K562 (cell line): ENCODE measurements at regions not wholly inside any gene's neighbourhood (a gene's known extent, or its start where the extent isn't known, plus 50 kb on each side); places are given as distances from the start of the nearest gene placed in this dataset.

ENCODE experiments used
- KAT8 ChIP-seq: fragments of 450-650 bp; IDR thresholded peaks from 2 replicates; pipeline ENCODE4 v1.6.1; 2016; ENCODE audit warnings: low read depth, mild to moderate bottlenecking
- MTA2 ChIP-seq: fragments of 450-650 bp; IDR thresholded peaks from 2 replicates; pipeline ENCODE4 v1.6.1; 2016; ENCODE audit warnings: low read depth
- NFRKB ChIP-seq: fragments of 450-650 bp; IDR thresholded peaks from 2 replicates; pipeline ENCODE4 v1.6.1; 2016; ENCODE audit warnings: low read depth
- NRF1 ChIP-seq, 2 experiments: fragments of 450-650 bp; IDR thresholded peaks in 1 of 2; conservative IDR thresholded peaks in 1 of 2; 2 replicates each; pipeline ENCODE4 v1.6.1; 2014; ENCODE audit warnings: mild to moderate bottlenecking in 2 of 2
- RAD21 ChIP-seq, 2 experiments: fragments of 250-450 bp in 1 of 2; fragments of 450-650 bp in 1 of 2; sonication (Bioruptor Pico) in 1 of 2; formaldehyde crosslinking in 1 of 2; IDR thresholded peaks in 1 of 2; conservative IDR thresholded peaks in 1 of 2; 2 replicates each; pipeline versions ENCODE4 v1.4.0 to v1.8.0; 2020 to 2022; ENCODE audit warnings: mild to moderate bottlenecking in 2 of 2, moderate library complexity in 1 of 2
- RBM15 ChIP-seq: fragments of 200-400 bp; formaldehyde crosslinking; IDR thresholded peaks from 2 replicates; pipeline ENCODE4 v1.6.1; 2018; ENCODE audit warnings: mild to moderate bottlenecking, low read length, moderate library complexity; ENCODE audit not compliant: insufficient read depth
- ZNF143 ChIP-seq: sonication (generic); formaldehyde crosslinking; IDR thresholded peaks from 2 replicates; pipeline ENCODE4 v1.9.0; 2022; ENCODE audit warnings: mild to moderate bottlenecking, missing genetic modification reagents
- ZNF277 ChIP-seq: fragments of 250-450 bp; sonication (Bioruptor Pico); IDR thresholded peaks from 2 replicates; pipeline ENCODE4 v1.8.0; 2022; ENCODE audit warnings: inconsistent platforms, mild to moderate bottlenecking, moderate library complexity, borderline replicate concordance
- ZNF592 ChIP-seq: fragments of 450-650 bp; IDR thresholded peaks from 2 replicates; pipeline ENCODE4 v1.6.1; 2017; ENCODE audit warnings: antibody characterized with exemption, mild to moderate bottlenecking
- TF ChIP-seq, protein P1 (sequence below), 3 experiments: fragments of 200-800 bp in 1 of 3; fragments of 250-450 bp in 1 of 3; fragments of 450-650 bp in 1 of 3; sonication (Bioruptor Pico) in 1 of 3; sonication (Bioruptor generic) in 1 of 3; formaldehyde crosslinking in 1 of 3; IDR thresholded peaks; 2 replicates each; pipeline versions ENCODE4 v1.6.1 to v1.8.0; 2016 to 2022; ENCODE audit warnings: mild to moderate bottlenecking in 2 of 3, missing genetic modification characterization in 2 of 3, missing compliant biosample characterization in 1 of 3, moderate library complexity in 1 of 3
- TF ChIP-seq, protein P2 (sequence below): fragments of 450-650 bp; formaldehyde crosslinking; IDR thresholded peaks from 2 replicates; pipeline ENCODE4 v1.4.0; 2020; ENCODE audit warnings: mild to moderate bottlenecking
- TF ChIP-seq, protein P3 (sequence below): sonication (generic); formaldehyde crosslinking; IDR thresholded peaks from 2 replicates; pipeline ENCODE4 v1.8.1; 2022; ENCODE audit warnings: missing genetic modification reagents
- TF ChIP-seq, protein P4 (sequence below): fragments of 250-450 bp; sonication (Bioruptor Pico); IDR thresholded peaks from 2 replicates; pipeline ENCODE4 v1.4.0; 2020; ENCODE audit warnings: mild to moderate bottlenecking, moderate library complexity, borderline replicate concordance

- TF ChIP-seq, protein P1, sequence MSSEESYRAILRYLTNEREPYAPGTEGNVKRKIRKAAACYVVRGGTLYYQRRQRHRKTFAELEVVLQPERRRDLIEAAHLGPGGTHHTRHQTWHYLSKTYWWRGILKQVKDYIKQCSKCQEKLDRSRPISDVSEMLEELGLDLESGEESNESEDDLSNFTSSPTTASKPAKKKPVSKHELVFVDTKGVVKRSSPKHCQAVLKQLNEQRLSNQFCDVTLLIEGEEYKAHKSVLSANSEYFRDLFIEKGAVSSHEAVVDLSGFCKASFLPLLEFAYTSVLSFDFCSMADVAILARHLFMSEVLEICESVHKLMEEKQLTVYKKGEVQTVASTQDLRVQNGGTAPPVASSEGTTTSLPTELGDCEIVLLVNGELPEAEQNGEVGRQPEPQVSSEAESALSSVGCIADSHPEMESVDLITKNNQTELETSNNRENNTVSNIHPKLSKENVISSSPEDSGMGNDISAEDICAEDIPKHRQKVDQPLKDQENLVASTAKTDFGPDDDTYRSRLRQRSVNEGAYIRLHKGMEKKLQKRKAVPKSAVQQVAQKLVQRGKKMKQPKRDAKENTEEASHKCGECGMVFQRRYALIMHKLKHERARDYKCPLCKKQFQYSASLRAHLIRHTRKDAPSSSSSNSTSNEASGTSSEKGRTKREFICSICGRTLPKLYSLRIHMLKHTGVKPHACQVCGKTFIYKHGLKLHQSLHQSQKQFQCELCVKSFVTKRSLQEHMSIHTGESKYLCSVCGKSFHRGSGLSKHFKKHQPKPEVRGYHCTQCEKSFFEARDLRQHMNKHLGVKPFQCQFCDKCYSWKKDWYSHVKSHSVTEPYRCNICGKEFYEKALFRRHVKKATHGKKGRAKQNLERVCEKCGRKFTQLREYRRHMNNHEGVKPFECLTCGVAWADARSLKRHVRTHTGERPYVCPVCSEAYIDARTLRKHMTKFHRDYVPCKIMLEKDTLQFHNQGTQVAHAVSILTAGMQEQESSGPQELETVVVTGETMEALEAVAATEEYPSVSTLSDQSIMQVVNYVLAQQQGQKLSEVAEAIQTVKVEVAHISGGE (CRISPR knock-in tag; IDR thresholded peaks at IDR 0.05): no peak
- TF ChIP-seq RBM15: no peak
- TF ChIP-seq ZNF277 (CRISPR knock-in tag): no peak
- TF ChIP-seq, protein P2, sequence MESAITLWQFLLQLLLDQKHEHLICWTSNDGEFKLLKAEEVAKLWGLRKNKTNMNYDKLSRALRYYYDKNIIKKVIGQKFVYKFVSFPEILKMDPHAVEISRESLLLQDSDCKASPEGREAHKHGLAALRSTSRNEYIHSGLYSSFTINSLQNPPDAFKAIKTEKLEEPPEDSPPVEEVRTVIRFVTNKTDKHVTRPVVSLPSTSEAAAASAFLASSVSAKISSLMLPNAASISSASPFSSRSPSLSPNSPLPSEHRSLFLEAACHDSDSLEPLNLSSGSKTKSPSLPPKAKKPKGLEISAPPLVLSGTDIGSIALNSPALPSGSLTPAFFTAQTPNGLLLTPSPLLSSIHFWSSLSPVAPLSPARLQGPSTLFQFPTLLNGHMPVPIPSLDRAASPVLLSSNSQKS: no peak
- no peak for TF ChIP-seq ZNF592
- TF ChIP-seq RAD21 (CRISPR knock-in tag; conservative IDR thresholded peaks at IDR 0.05 in 1 of 2, IDR thresholded peaks at IDR 0.05 in 1 of 2): no peak
- TF ChIP-seq MTA2: no peak
- TF ChIP-seq, protein P3, sequence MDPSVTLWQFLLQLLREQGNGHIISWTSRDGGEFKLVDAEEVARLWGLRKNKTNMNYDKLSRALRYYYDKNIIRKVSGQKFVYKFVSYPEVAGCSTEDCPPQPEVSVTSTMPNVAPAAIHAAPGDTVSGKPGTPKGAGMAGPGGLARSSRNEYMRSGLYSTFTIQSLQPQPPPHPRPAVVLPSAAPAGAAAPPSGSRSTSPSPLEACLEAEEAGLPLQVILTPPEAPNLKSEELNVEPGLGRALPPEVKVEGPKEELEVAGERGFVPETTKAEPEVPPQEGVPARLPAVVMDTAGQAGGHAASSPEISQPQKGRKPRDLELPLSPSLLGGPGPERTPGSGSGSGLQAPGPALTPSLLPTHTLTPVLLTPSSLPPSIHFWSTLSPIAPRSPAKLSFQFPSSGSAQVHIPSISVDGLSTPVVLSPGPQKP: no peak
- no peak for TF ChIP-seq NRF1 (conservative IDR thresholded peaks at IDR 0.05 in 1 of 2, IDR thresholded peaks at IDR 0.05 in 1 of 2)
- TF ChIP-seq NFRKB: no peak
- no peak for TF ChIP-seq ZNF143 (CRISPR knock-in tag)
- TF ChIP-seq KAT8: no peak
- TF ChIP-seq, protein P4, sequence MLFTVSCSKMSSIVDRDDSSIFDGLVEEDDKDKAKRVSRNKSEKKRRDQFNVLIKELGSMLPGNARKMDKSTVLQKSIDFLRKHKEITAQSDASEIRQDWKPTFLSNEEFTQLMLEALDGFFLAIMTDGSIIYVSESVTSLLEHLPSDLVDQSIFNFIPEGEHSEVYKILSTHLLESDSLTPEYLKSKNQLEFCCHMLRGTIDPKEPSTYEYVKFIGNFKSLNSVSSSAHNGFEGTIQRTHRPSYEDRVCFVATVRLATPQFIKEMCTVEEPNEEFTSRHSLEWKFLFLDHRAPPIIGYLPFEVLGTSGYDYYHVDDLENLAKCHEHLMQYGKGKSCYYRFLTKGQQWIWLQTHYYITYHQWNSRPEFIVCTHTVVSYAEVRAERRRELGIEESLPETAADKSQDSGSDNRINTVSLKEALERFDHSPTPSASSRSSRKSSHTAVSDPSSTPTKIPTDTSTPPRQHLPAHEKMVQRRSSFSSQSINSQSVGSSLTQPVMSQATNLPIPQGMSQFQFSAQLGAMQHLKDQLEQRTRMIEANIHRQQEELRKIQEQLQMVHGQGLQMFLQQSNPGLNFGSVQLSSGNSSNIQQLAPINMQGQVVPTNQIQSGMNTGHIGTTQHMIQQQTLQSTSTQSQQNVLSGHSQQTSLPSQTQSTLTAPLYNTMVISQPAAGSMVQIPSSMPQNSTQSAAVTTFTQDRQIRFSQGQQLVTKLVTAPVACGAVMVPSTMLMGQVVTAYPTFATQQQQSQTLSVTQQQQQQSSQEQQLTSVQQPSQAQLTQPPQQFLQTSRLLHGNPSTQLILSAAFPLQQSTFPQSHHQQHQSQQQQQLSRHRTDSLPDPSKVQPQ (CRISPR knock-in tag): no peak
Observed at GRCh38 chr5:4410151-4410550, 730.0 kb upstream of the ADAMTS16 start (continued).
